SK-N-SH (cell line): ENCODE measurements at regions not wholly inside any gene's neighbourhood (a gene's known extent, or its start where the extent isn't known, plus 50 kb on each side); places are given as distances from the start of the nearest gene placed in this dataset.

Source experiments
- CTCF ChIP-seq: fragments of 200-600 bp; sonication (generic); IDR thresholded peaks from 2 replicates; pipeline ENCODE4 v1.6.1; 2017; ENCODE audit warnings: antibody characterized with exemption, mild to moderate bottlenecking, moderate library complexity
- EZH2phosphoT487 ChIP-seq: fragments of 200-600 bp; sonication (generic); IDR thresholded peaks from 2 replicates; pipeline ENCODE4 v1.6.1; 2017; ENCODE audit warnings: low read depth, mixed run types, mild to moderate bottlenecking, antibody characterized with exemption, moderate library complexity, borderline replicate concordance
- JUND ChIP-seq: IDR thresholded peaks from 2 replicates; pipeline ENCODE4 v1.4.0; 2012
- POLR2AphosphoS5 ChIP-seq: IDR thresholded peaks from 2 replicates; pipeline ENCODE4 v1.6.1; 2012; ENCODE audit warnings: low read depth, low read length
- REST ChIP-seq: IDR thresholded peaks from 2 replicates; pipeline ENCODE4 v1.6.1; 2012; ENCODE audit warnings: mild to moderate bottlenecking, low read depth, low read length, moderate library complexity
- SIN3A ChIP-seq: IDR thresholded peaks from 2 replicates; pipeline ENCODE4 v1.6.1; 2012; ENCODE audit warnings: low read depth, mild to moderate bottlenecking, low read length, moderate library complexity, borderline replicate concordance

- TF ChIP-seq SIN3A, result no peak
- no peak for TF ChIP-seq EZH2phosphoT487
- TF ChIP-seq POLR2AphosphoS5, result no peak
- TF ChIP-seq JUND, result no peak
- TF ChIP-seq CTCF, result peak; percentile 85
- TF ChIP-seq REST, result no peak
Measured at GRCh38 chr3:24680214-24680967, 185.7 kb upstream of the THRB start.
